ENCODE measurements at regions not wholly inside any gene's neighbourhood (a gene's known extent, or its start where the extent isn't known, plus 50 kb on each side); places are given as distances from the start of the nearest gene placed in this dataset.
"Not testable (repeated sequence)": the region's sequence is repeated elsewhere in the genome, so short reads cannot be mapped to it uniquely, and the experiment has no call there.

DNA sequence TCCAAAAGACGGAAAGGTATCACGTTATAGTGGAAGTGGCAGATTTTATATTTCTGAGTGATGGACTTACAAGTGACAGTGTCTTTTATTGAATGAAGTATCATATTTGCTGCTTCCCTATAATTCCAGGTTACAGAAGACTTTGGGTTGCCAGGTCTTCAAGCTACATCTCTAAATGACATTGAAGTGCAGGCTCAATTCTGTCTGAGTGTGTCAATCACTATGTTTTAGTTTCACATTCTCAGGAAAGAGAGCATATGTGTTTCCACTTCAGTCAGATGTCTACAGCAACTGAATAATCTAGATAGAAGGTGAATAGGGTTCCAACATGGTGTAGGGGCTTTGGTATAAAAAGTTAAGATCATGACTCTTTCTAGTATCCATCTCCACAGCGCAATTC lies 492.7 kb upstream of the API5 start:
- no peak for DNase-seq
- no peak overlapping the region for H2AFZ ChIP-seq (ENCODE audit: insufficient read depth, low read depth, low read length, poor library complexity, severe bottlenecking)
- Mint-ChIP-seq H3K27me3 (ENCODE audit: low read depth in 3 of 3) (peaks cover 0 to 2% (median 0%) of the 10 kb centered on the region in 3 donors), H3K4me3 (no peak overlapping the region), H3K36me3 (no peaks in the 10 kb centered on the region), H3K4me1 (no peaks in the 10 kb centered on the region), H3K27ac (no peak overlapping the region), H3K9me3 (peaks cover 0 to 9% (median 2%) of the 10 kb centered on the region in 7 donors)
- H3K36me3 ChIP-seq (replicated peaks in 1 of 2; ENCODE audit: control insufficient read depth in 1 of 2, insufficient read depth in 2 of 2, low read length in 2 of 2), result no peaks in the 10 kb centered on the region
- no peak overlapping the region for H3K4me3 ChIP-seq (replicated peaks in 1 of 3; ENCODE audit: low read depth in 2 of 3, low read length in 3 of 3)
- H3K9me3 ChIP-seq (replicated peaks in 1 of 2; ENCODE audit: control insufficient read depth in 1 of 2, insufficient read depth in 1 of 2, low read length in 2 of 2), result peaks cover 0 to 4% of the 10 kb centered on the region in 2 donors
- H3K27me3 ChIP-seq (ENCODE audit: control insufficient read depth in 2 of 2, insufficient read depth in 2 of 2, low read length in 2 of 2), result no peaks in the 10 kb centered on the region
- TF ChIP-seq, protein P1, sequence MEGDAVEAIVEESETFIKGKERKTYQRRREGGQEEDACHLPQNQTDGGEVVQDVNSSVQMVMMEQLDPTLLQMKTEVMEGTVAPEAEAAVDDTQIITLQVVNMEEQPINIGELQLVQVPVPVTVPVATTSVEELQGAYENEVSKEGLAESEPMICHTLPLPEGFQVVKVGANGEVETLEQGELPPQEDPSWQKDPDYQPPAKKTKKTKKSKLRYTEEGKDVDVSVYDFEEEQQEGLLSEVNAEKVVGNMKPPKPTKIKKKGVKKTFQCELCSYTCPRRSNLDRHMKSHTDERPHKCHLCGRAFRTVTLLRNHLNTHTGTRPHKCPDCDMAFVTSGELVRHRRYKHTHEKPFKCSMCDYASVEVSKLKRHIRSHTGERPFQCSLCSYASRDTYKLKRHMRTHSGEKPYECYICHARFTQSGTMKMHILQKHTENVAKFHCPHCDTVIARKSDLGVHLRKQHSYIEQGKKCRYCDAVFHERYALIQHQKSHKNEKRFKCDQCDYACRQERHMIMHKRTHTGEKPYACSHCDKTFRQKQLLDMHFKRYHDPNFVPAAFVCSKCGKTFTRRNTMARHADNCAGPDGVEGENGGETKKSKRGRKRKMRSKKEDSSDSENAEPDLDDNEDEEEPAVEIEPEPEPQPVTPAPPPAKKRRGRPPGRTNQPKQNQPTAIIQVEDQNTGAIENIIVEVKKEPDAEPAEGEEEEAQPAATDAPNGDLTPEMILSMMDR (IDR thresholded peaks at IDR 0.05), result no peak
- H3K4me2 ChIP-seq (replicated peaks; ENCODE audit: extremely low read depth, low read length, poor library complexity, severe bottlenecking), result no peak overlapping the region
- intact Hi-C loops (cut with micrococcal nuclease), result no loop called here
- no peaks in the 10 kb centered on the region for H3K79me2 ChIP-seq (ENCODE audit: insufficient read depth, low read length)
- H3K9ac ChIP-seq (ENCODE audit: insufficient read depth, low read length, poor library complexity, severe bottlenecking), result no peak overlapping the region
- WGBS (ENCODE audit: insufficient coverage), result no CpG with 5 or more reads among the region's 3 CpGs
- H3K4me1 ChIP-seq (ENCODE audit: control insufficient read depth in 1 of 2, insufficient read depth in 2 of 2, low read length in 2 of 2), result no peaks in the 10 kb centered on the region
- H4K20me1 ChIP-seq (ENCODE audit: insufficient read depth, low read length), result no peaks in the 10 kb centered on the region
- H3K27ac ChIP-seq (ENCODE audit: low read depth in 1 of 2, low read length in 2 of 2), result no peak overlapping the region

DNA sequence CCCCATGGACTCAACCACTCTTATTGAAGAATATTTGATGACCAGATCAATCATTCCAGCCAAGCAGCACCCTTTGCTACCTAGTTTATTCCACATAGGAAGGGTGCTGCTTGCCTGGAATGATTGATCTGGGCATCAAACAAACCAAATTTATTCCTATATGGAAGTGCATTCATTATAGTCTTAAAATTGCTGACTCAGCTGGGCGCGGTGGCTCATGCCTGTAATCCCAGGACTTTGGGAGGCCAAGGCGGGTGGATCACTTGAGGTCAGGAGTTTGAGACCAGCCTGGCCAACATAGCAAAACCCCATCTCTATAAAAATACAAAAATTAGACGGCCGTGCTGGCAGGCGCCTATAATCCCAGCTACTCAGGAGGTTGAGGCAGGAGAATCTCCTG lies 489.6 kb upstream of the API5 start:
- H3K27ac Mint-ChIP-seq; H3K9me3 ChIP-seq (replicated peaks in 1 of 2; ENCODE audit: control insufficient read depth in 1 of 2, insufficient read depth in 1 of 2, low read length in 2 of 2); H3K4me2 ChIP-seq (replicated peaks; ENCODE audit: extremely low read depth, low read length, poor library complexity, severe bottlenecking); H3K27me3 ChIP-seq (ENCODE audit: control insufficient read depth in 2 of 2, insufficient read depth in 2 of 2, low read length in 2 of 2); H3K27ac ChIP-seq (ENCODE audit: low read depth in 1 of 2, low read length in 2 of 2); intact Hi-C loops (cut with micrococcal nuclease); H3K4me1 Mint-ChIP-seq; H3K4me1 ChIP-seq (ENCODE audit: control insufficient read depth in 1 of 2, insufficient read depth in 2 of 2, low read length in 2 of 2); H4K20me1 ChIP-seq (ENCODE audit: insufficient read depth, low read length); DNase-seq; H3K27me3 Mint-ChIP-seq (ENCODE audit: low read depth in 3 of 3); H3K9ac ChIP-seq (ENCODE audit: insufficient read depth, low read length, poor library complexity, severe bottlenecking); H3K4me3 ChIP-seq (replicated peaks in 1 of 3; ENCODE audit: low read depth in 2 of 3, low read length in 3 of 3); H3K79me2 ChIP-seq (ENCODE audit: insufficient read depth, low read length); H3K36me3 ChIP-seq (replicated peaks in 1 of 2; ENCODE audit: control insufficient read depth in 1 of 2, insufficient read depth in 2 of 2, low read length in 2 of 2); H3K36me3 Mint-ChIP-seq; H2AFZ ChIP-seq (ENCODE audit: insufficient read depth, low read depth, low read length, poor library complexity, severe bottlenecking); H3K4me3 Mint-ChIP-seq; H3K9me3 Mint-ChIP-seq: not testable (repeated sequence)
- WGBS (ENCODE audit: insufficient coverage), result 97% methylated on average over 6 of the region's 6 CpGs
